NCI-H2171 (cell line): ENCODE measurements at regions not wholly inside any gene's neighbourhood (a gene's known extent, or its start where the extent isn't known, plus 50 kb on each side); places are given as distances from the start of the nearest gene placed in this dataset.

Experiments
- DNase-seq: peaks from one replicate; lab custom pipeline; 2025; lab: John Stamatoyannopoulos, UW

DNA sequence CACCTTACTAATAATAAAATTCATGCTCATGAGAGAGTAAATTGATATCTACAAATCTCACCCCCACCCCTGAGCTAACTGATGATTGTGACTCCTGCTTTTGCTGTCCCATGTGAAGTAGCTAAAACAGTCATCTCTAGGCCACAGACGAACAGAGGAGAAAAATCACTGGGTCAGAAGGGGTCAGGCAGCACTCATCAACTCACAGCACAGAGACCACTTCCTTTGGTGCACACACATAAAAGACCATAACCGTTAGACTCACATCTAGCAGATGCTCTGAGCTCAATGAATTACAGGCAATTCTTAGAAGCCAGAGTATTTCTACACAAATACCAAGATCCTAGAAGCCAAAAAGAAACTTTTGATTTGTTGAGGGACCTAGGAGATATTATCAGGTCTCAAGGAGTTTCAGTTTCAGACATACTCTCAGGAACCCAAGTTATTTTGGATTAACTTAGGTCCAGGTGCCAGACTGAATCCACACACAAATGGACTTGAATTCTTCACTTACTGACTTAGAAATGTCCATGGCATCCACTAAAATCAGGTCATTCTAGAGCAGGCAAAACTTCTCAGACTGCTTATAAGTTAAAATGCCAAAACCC, 65.0 kb upstream of the TES start:
- no peak for DNase-seq

DNA sequence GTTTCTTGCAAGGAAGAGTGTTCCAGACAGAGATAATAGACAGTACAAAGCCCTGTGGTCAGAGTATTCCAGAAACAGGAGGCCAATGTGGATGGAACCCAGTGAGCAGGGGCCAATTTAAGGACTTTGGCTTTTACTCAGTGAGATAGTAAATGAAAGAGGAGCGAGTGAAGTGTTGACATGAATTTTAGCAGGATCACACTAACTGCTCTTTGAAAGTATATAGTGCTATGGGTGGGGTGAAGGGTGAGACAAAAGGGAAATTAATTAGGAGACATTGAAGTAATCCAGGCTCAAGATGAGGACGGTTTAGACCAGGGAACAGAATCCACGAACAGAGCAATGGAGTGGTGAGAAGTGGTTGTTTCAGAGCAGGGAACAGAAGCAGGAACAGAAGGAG, 62.2 kb upstream of the TES start:
- DNase-seq, result no peak

DNA sequence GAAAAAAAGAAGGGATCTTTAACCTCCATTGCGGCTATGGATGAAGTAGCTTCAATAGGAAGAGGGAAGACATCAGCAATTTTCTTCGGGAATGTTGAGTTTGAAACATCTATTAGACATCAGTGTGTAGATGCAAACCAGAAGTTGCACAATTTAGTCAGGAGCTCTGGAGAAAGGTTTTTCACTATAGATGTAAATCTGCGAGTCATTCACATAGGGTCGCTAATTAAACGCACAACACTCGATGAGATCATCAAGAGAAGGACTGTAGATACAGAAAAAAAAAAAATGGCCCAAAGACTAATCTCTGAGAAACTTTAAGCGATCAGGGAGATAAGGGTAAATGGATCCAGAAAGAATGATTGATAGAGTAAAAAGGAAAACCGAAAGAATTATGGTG, 61.7 kb upstream of the TES start:
- no peak for DNase-seq

DNA sequence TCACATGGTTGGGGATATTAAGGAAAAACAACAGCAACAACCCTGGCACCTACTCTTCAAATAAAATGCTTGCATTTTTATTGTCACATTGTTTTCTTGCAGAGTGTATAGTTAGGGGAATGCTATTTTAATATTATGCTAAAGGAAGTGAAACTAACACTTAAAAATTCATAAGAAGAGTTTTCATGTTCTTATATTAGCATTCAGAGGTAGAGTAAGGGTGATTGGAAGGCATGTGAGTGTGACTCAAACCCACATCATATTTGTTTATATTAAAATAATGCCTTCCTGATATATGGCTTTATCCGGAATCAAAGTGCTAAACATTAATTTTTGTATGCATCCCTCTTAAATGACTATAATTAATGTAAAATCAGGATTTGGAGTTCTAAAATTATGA, 59.8 kb upstream of the TES start:
- DNase-seq, result no peak

DNA sequence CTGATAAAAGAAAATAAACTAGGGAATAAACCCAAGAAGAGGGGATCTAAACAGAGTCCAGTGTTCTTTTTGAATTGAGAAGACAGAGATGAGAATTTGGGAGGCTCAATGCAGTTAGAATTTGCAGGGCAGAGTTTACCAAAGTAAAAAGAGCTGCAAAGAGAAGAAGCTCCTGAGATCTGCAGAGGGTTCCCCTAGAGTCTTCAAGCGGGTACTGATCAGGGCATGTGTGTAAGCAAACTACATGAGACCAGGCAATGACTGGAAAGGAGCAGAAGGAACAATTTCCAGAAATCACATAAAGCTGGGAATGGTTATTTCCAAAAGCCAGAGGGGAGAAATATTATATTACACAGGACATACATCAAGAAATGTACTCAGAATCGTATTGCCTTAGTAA, 58.1 kb upstream of the TES start:
- DNase-seq, result no peak

DNA sequence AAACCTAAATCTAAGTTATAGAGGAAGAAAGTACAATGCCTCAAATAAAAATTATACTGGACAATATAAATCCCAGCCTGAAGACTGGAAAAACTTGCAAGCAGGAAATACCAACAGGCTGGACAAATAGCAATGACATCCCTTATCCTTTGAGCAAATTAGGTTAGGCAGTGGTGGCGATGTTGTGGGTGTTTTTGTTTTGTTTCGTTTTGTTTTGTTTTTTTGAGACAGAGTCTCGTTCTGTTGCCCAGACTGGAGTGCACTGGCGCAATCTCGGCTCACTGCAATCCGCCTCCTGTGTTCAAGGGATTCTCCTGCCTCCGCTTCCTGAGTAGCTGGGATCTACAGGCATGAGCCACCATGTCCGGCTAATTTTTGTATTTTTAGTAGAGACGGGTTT, 57.3 kb upstream of the TES start:
- no peak for DNase-seq

DNA sequence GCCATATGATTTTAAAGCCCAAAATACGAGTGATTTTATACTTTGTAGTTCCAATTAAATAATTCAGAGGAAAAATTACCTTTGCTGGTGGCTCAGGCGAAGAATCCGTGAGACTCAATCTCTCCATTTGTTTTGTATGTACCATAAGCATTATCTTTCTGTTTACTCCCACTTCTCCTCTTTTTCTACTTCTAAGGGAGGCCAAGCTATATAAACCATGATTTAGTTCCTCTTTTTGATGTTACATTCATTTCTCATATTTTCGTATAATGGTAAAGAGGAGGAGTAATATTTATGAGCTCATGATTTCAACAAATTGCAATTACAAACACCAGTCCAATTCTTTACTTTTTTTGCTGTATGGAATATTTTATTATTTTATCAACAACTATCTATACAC, 50.6 kb upstream of the TES start:
- no peak for DNase-seq
